B cell (primary cell): ENCODE measurements at regions not wholly inside any gene's neighbourhood (a gene's known extent, or its start where the extent isn't known, plus 50 kb on each side); places are given as distances from the start of the nearest gene placed in this dataset.

ENCODE experiments used
- ATAC-seq: fragments of 200-7000 bp; cut with Tn5 transposase; one replicate; pipeline ENCODE4 v1.10.0; 2021; ENCODE audit warnings: low read depth, mild to moderate bottlenecking, moderate number of reproducible peaks, moderate library complexity
- CTCF ChIA-PET: fragments of 350-600 bp; sonication (Branson Sonifier 250); formaldehyde crosslinking; loops from one replicate; lab custom pipeline; 2021; ENCODE audit warnings: antibody characterized with exemption, inconsistent platforms; lab: Charles Lee
- POLR2A ChIA-PET: fragments of 350-600 bp; sonication (Branson Sonifier 250); formaldehyde crosslinking; loops from one replicate; lab custom pipeline; 2021; ENCODE audit warnings: antibody characterized with exemption; lab: Charles Lee
- DNase-seq: peaks from one replicate; pipeline ENCODE4 v3.0.0; 2013
- H2AFZ ChIP-seq: 2 replicates; pipeline ENCODE4 v1.6.1; 2012; ENCODE audit warnings: mild to moderate bottlenecking, low read depth, low read length; ENCODE audit not compliant: insufficient read depth, poor library complexity, severe bottlenecking
- H3K27ac ChIP-seq, 2 donors: 1 replicate in 1 of 2; 2 replicates in 1 of 2; pipeline ENCODE4 v1.5.1; 2012 to 2013; ENCODE audit warnings: low read length in 2 of 2, mild to moderate bottlenecking in 2 of 2, moderate library complexity in 1 of 2
- H3K27me3 ChIP-seq, 4 experiments: fragments of 200-600 bp in 1 of 4; sonication (generic) in 1 of 4; replicated peaks in 1 of 4; 1 replicate in 2 of 4; 2 replicates in 2 of 4; pipeline versions ENCODE4 v1.6.1 to v1.7.0; 2013 to 2016; ENCODE audit warnings: low read length in 3 of 4, mild to moderate bottlenecking in 2 of 4, mixed read lengths in 1 of 4, moderate library complexity in 1 of 4; ENCODE audit not compliant: insufficient read depth in 4 of 4, control insufficient read depth in 3 of 4; ENCODE audit errors: control extremely low read depth in 1 of 4
- H3K36me3 ChIP-seq, 2 experiments: replicated peaks in 1 of 2; 1 replicate in 1 of 2; 2 replicates in 1 of 2; pipeline versions ENCODE4 v1.6.1 to v1.7.1; 2013; ENCODE audit warnings: low read length in 1 of 2; ENCODE audit not compliant: insufficient read depth in 2 of 2, control insufficient read depth in 1 of 2; ENCODE audit errors: control extremely low read depth in 1 of 2, extremely low read depth in 1 of 2
- H3K4me1 ChIP-seq, 2 donors: fragments of 200-600 bp in 1 of 2; sonication (generic) in 1 of 2; 1 replicate in 1 of 2; 2 replicates in 1 of 2; pipeline versions ENCODE4 v1.5.1 to v1.6.1; 2013 to 2017; ENCODE audit warnings: low read length in 2 of 2; ENCODE audit not compliant: control insufficient read depth in 2 of 2, insufficient read depth in 2 of 2
- H3K4me2 ChIP-seq: replicated peaks from 2 replicates; pipeline ENCODE3; 2012; ENCODE audit warnings: mild to moderate bottlenecking, low read depth, low read length; ENCODE audit not compliant: poor library complexity, severe bottlenecking
- H3K4me3 ChIP-seq, 5 experiments: fragments of 200-600 bp in 1 of 5; sonication (generic) in 1 of 5; 1 replicate in 3 of 5; 2 replicates in 2 of 5; pipeline versions ENCODE4 v1.5.1 to v1.7.0; 2011 to 2016; ENCODE audit warnings: low read length in 4 of 5, mild to moderate bottlenecking in 4 of 5, low read depth in 2 of 5, control low read depth in 1 of 5, moderate library complexity in 1 of 5; ENCODE audit not compliant: insufficient read depth in 1 of 5; ENCODE audit errors: control extremely low read depth in 1 of 5, extremely low read depth in 1 of 5
- H3K79me2 ChIP-seq: fragments of 200-600 bp; sonication (generic); one replicate; pipeline ENCODE4 v1.6.0; 2016; ENCODE audit warnings: low read length; ENCODE audit not compliant: control insufficient read depth, insufficient read depth
- H3K9ac ChIP-seq: fragments of 200-600 bp; sonication (generic); 2 replicates; pipeline ENCODE4 v1.6.1; 2017; ENCODE audit warnings: mild to moderate bottlenecking, low read length, moderate library complexity
- H3K9me3 ChIP-seq, 3 donors: one replicate each; pipeline versions ENCODE4 v1.6.1 to v1.7.1; 2013; ENCODE audit warnings: low read length in 2 of 3; ENCODE audit not compliant: control insufficient read depth in 2 of 3, insufficient read depth in 1 of 3; ENCODE audit errors: control extremely low read depth in 1 of 3
- H4K20me1 ChIP-seq: 2 replicates; pipeline ENCODE4 v1.6.0; 2012; ENCODE audit warnings: mild to moderate bottlenecking, low read length; ENCODE audit not compliant: insufficient read depth, control insufficient read depth, poor library complexity, severe bottlenecking
- H3K27ac Mint-ChIP-seq: one replicate; pipeline ENCODE4 v1.8.0; 2021; ENCODE audit warnings: mixed read lengths
- H3K27me3 Mint-ChIP-seq: one replicate; pipeline ENCODE4 v1.8.0; 2021; ENCODE audit warnings: mixed read lengths
- H3K4me1 Mint-ChIP-seq: one replicate; pipeline ENCODE4 v1.8.0; 2021; ENCODE audit warnings: mixed read lengths
- H3K4me3 Mint-ChIP-seq: one replicate; pipeline ENCODE4 v1.8.0; 2021; ENCODE audit warnings: mixed read lengths
- H3K9me3 Mint-ChIP-seq: one replicate; pipeline ENCODE4 v1.8.0; 2022; ENCODE audit warnings: mixed read lengths; ENCODE audit not compliant: insufficient read depth
- CTCF ChIP-seq: fragments of 200-600 bp; IDR thresholded peaks from one replicate; pipeline ENCODE4 v1.8.0; 2022; ENCODE audit warnings: antibody characterized with exemption, mild to moderate bottlenecking
- EZH2 ChIP-seq: IDR thresholded peaks from 2 replicates; pipeline ENCODE4 v1.6.1; 2012; ENCODE audit warnings: borderline replicate concordance, low read depth, mild to moderate bottlenecking, moderate library complexity, low read length; ENCODE audit not compliant: insufficient read depth, poor library complexity, severe bottlenecking
- WGBS: methylation state at CpG from one replicate; pipeline ENCODE4 v1.1.5; 2013; ENCODE audit warnings: missing lambda C conversion rate; ENCODE audit not compliant: insufficient coverage; 5-methylcytosine and 5-hydroxymethylcytosine counted together
- intact Hi-C: fragments of 100-400 bp; cut with micrococcal nuclease; formaldehyde crosslinking; loops from one replicate; pipeline ENCODE4 v1.10.0; 2022

- no peak overlapping the region for H3K4me3 ChIP-seq
- ATAC-seq (peak; percentile 80), DNase-seq (peak; percentile 61)
- H3K4me1 Mint-ChIP-seq = peaks cover 22% of the 10 kb centered on the region
- H3K79me2 ChIP-seq = no peaks in the 10 kb centered on the region
- no peaks in the 10 kb centered on the region for H3K9me3 Mint-ChIP-seq
- no peak overlapping the region for H2AFZ ChIP-seq
- no peak overlapping the region for H3K27ac Mint-ChIP-seq
- no peaks in the 10 kb centered on the region for H3K36me3 ChIP-seq
- peaks cover 0 to 4% (median 0%) of the 10 kb centered on the region in 4 experiments for H3K27me3 ChIP-seq
- intact Hi-C loops = no loop called here
- ChIA-PET CTCF (interaction anchor here (2.6 kb wide), 1 partner anchor 13 kb away, joined by 6 read pairs; no protein-coding TSS in a partner anchor), POLR2A (no interaction called here)
- peaks cover 0 to 7% (median 0%) of the 10 kb centered on the region in 3 donors for H3K9me3 ChIP-seq
- H3K4me3 Mint-ChIP-seq = no peak overlapping the region
- TF ChIP-seq CTCF (no peak), EZH2 (no peak)
- no peak overlapping the region for H3K27ac ChIP-seq
- WGBS = 80% methylated on average over 2 of the region's 3 CpGs
- no peak overlapping the region for H3K4me2 ChIP-seq
- H3K9ac ChIP-seq = no peak overlapping the region
- peaks cover 6% of the 10 kb centered on the region for H3K27me3 Mint-ChIP-seq
- H4K20me1 ChIP-seq = no peaks in the 10 kb centered on the region
- H3K4me1 ChIP-seq = peaks cover 16 to 19% of the 10 kb centered on the region in 2 donors
These were observed 219.0 kb downstream of the SHQ1 start for GRCh38 chr3:72629191-72629631.

GRCh38 chr3:72628065-72628464 lies 220.2 kb downstream of the SHQ1 start:
- Mint-ChIP-seq H3K9me3 (no peaks in the 10 kb centered on the region), H3K4me3 (no peak overlapping the region), H3K27ac (no peak overlapping the region), H3K27me3 (peaks cover 3% of the 10 kb centered on the region), H3K4me1 (peaks cover 22% of the 10 kb centered on the region)
- H3K4me3 ChIP-seq = no peak overlapping the region
- peaks cover 0 to 7% (median 5%) of the 10 kb centered on the region in 3 donors for H3K9me3 ChIP-seq
- H4K20me1 ChIP-seq = no peaks in the 10 kb centered on the region
- ATAC-seq = no peak
- no peaks in the 10 kb centered on the region for H3K36me3 ChIP-seq
- TF ChIP-seq EZH2 = no peak
- no peak for TF ChIP-seq CTCF
- H3K9ac ChIP-seq = no peak overlapping the region
- intact Hi-C loops = no loop called here
- no peaks in the 10 kb centered on the region for H3K79me2 ChIP-seq
- peak overlapping the region; percentile 7 for H3K4me2 ChIP-seq
- H3K27me3 ChIP-seq = peaks cover 0 to 9% (median 0%) of the 10 kb centered on the region in 4 experiments
- WGBS = 37% methylated on average over 4 of the region's 6 CpGs
- DNase-seq = no peak
- ChIA-PET POLR2A (no interaction called here), CTCF (no interaction called here)
- peaks cover 16 to 19% of the 10 kb centered on the region in 2 donors for H3K4me1 ChIP-seq
- no peak overlapping the region for H3K27ac ChIP-seq
- H2AFZ ChIP-seq = no peak overlapping the region
